A549 (cell line): ENCODE measurements at regions not wholly inside any gene's neighbourhood (a gene's known extent, or its start where the extent isn't known, plus 50 kb on each side); places are given as distances from the start of the nearest gene placed in this dataset.
"Not testable (repeated sequence)": the region's sequence is repeated elsewhere in the genome, so short reads cannot be mapped to it uniquely, and the experiment has no call there.

ENCODE experiments used
- ATAC-seq, 2 experiments: fragments of 200-7000 bp in 1 of 2; fragments of >200 bp in 1 of 2; cut with Nextera tagmentation in 1 of 2; cut with Tn5 transposase in 1 of 2; 3 replicates each; pipeline versions ENCODE4 v1.8.0 to v1.9.1; 2018 to 2020; ENCODE audit warnings: mild to moderate bottlenecking in 1 of 2, moderate library complexity in 1 of 2
- CTCF ChIA-PET: fragments of 300-600 bp; sonication (Branson Sonifier 250); formaldehyde crosslinking; extraction: SDS; loops from one replicate; lab custom pipeline; 2021; ENCODE audit warnings: antibody characterized with exemption, inconsistent platforms; lab: Yijun Ruan, JAX
- POLR2A ChIA-PET: fragments of 350-600 bp; formaldehyde crosslinking; extraction: SDS; loops from one replicate; lab custom pipeline; 2021; ENCODE audit warnings: antibody characterized with exemption, inconsistent platforms; lab: Yijun Ruan, JAX
- DNase-seq, 2 experiments: peaks; one replicate each; pipeline versions ENCODE4 v3.0.0 to v3.0.0-alpha.2; 2011 to 2016; ENCODE audit warnings: low read depth in 1 of 2, low spot score in 1 of 2
- FAIRE-seq: peaks from 2 replicates; lab custom pipeline; 2011; peaks lifted over from hg19 to GRCh38; lab: Jason Lieb, UNC
- H3K27ac ChIP-seq, 2 experiments: fragments of >200 bp; sonication (Bioruptor Twin); formaldehyde crosslinking; 3 replicates each; pipeline ENCODE4 v1.5.1; 2016 to 2017
- H3K4me1 ChIP-seq: fragments of >200 bp; sonication (Bioruptor Twin); formaldehyde crosslinking; 3 replicates; pipeline ENCODE4 v1.6.1; 2016
- H3K4me2 ChIP-seq: fragments of >200 bp; sonication (Bioruptor Twin); formaldehyde crosslinking; 3 replicates; pipeline ENCODE4 v1.6.1; 2016
- H3K4me3 ChIP-seq: fragments of >200 bp; sonication (Bioruptor Twin); formaldehyde crosslinking; 3 replicates; pipeline ENCODE4 v1.5.1; 2016
- H3K9me3 ChIP-seq: fragments of >200 bp; sonication (Bioruptor Twin); formaldehyde crosslinking; 3 replicates; pipeline ENCODE4 v1.6.1; 2016
- RAD21 ChIP-seq, 2 experiments: fragments of >200 bp in 1 of 2; sonication (Bioruptor Twin) in 1 of 2; formaldehyde crosslinking in 1 of 2; IDR thresholded peaks in 1 of 2; conservative IDR thresholded peaks in 1 of 2; 2 replicates in 1 of 2; 3 replicates in 1 of 2; pipeline ENCODE4 v1.6.1; 2012 to 2018; ENCODE audit warnings: inconsistent platforms in 1 of 2
- WGBS: methylation state at CpG from one replicate; pipeline ENCODE4 v1.1.6; 2017; ENCODE audit errors: missing lambda C conversion rate; 5-methylcytosine and 5-hydroxymethylcytosine counted together

GRCh38 chr2:90027231-90027643 lies 1335.8 kb downstream of the RPIA start:
- peak in 1 of 2 experiments; percentile 26; a peak in 1 of 5 replicates for TF ChIP-seq RAD21 (conservative IDR thresholded peaks at IDR 0.05 in 1 of 2, IDR thresholded peaks at IDR 0.05 in 1 of 2)

GRCh38 chr2:90028381-90029079 lies 1337.1 kb downstream of the RPIA start:
- CTCF ChIA-PET, H3K4me1 ChIP-seq, H3K9me3 ChIP-seq, ATAC-seq, DNase-seq, H3K4me3 ChIP-seq, H3K4me2 ChIP-seq, H3K27ac ChIP-seq, POLR2A ChIA-PET, FAIRE-seq: not testable (repeated sequence)
- WGBS: 15% methylated on average over 8 of the region's 8 CpGs

More at GRCh38 chr2:90027231-90027643, 1335.8 kb downstream of the RPIA start:
- peak; percentile 84 to 87 for ATAC-seq
- H3K9me3 ChIP-seq, H3K4me1 ChIP-seq, CTCF ChIA-PET, H3K4me3 ChIP-seq, H3K4me2 ChIP-seq, POLR2A ChIA-PET, H3K27ac ChIP-seq, DNase-seq: not testable (repeated sequence)
- 5% methylated on average over 3 of the region's 3 CpGs for WGBS
- FAIRE-seq: peak; percentile 94

GRCh38 chr2:90029080-90029428 lies 1337.6 kb downstream of the RPIA start:
- CTCF ChIA-PET, H3K4me2 ChIP-seq, H3K4me3 ChIP-seq, DNase-seq, ATAC-seq, H3K27ac ChIP-seq, H3K9me3 ChIP-seq, POLR2A ChIA-PET, FAIRE-seq, H3K4me1 ChIP-seq: not testable (repeated sequence)
- 38% methylated on average over 1 of the region's 1 CpG for WGBS

GRCh38 chr2:90032269-90032668 lies 1340.8 kb downstream of the RPIA start:
- 13% methylated on average over 2 of the region's 2 CpGs for WGBS
- not testable (repeated sequence) for H3K4me2 ChIP-seq

GRCh38 chr2:90036335-90036734 lies 1344.9 kb downstream of the RPIA start:
- DNase-seq: peak in 1 of 2 experiments; percentile 1

More at GRCh38 chr2:90032269-90032668, 1340.8 kb downstream of the RPIA start:
- H3K4me3 ChIP-seq, CTCF ChIA-PET, ATAC-seq, H3K9me3 ChIP-seq, FAIRE-seq, POLR2A ChIA-PET, H3K27ac ChIP-seq, H3K4me1 ChIP-seq, DNase-seq: not testable (repeated sequence)

GRCh38 chr2:90039093-90039492 lies 1347.6 kb downstream of the RPIA start:
- H3K4me2 ChIP-seq, CTCF ChIA-PET, ATAC-seq, H3K9me3 ChIP-seq, H3K4me1 ChIP-seq, POLR2A ChIA-PET, DNase-seq, H3K4me3 ChIP-seq, FAIRE-seq, H3K27ac ChIP-seq: not testable (repeated sequence)
- WGBS: 62% methylated on average over 3 of the region's 4 CpGs

More at GRCh38 chr2:90036335-90036734, 1344.9 kb downstream of the RPIA start:
- FAIRE-seq, H3K4me1 ChIP-seq, CTCF ChIA-PET, H3K4me3 ChIP-seq, H3K27ac ChIP-seq, POLR2A ChIA-PET, H3K9me3 ChIP-seq, H3K4me2 ChIP-seq, ATAC-seq: not testable (repeated sequence)
- WGBS: no CpG with 5 or more reads among the region's 1 CpG

GRCh38 chr2:90047776-90048175 lies 1356.3 kb downstream of the RPIA start:
- DNase-seq, H3K9me3 ChIP-seq, H3K4me3 ChIP-seq, FAIRE-seq, H3K4me1 ChIP-seq, H3K4me2 ChIP-seq, H3K27ac ChIP-seq, POLR2A ChIA-PET, CTCF ChIA-PET, ATAC-seq: not testable (repeated sequence)
- WGBS: 0% methylated on average over 1 of the region's 1 CpG

GRCh38 chr2:90052113-90052631 lies 1360.7 kb downstream of the RPIA start:
- H3K9me3 ChIP-seq, FAIRE-seq, DNase-seq, H3K4me2 ChIP-seq, CTCF ChIA-PET, H3K4me1 ChIP-seq, H3K4me3 ChIP-seq, POLR2A ChIA-PET, H3K27ac ChIP-seq, ATAC-seq: not testable (repeated sequence)
